ENCODE measurements at regions not wholly inside any gene's neighbourhood (a gene's known extent, or its start where the extent isn't known, plus 50 kb on each side); places are given as distances from the start of the nearest gene placed in this dataset.

GRCh38 chr5:42013561-42013960, 88.5 kb downstream of the FBXO4 start:
- Mint-ChIP-seq H3K9me3 (no peaks in the 10 kb centered on the region), H3K36me3 (no peaks in the 10 kb centered on the region)
- no peak overlapping the region for H3K27ac ChIP-seq

GRCh38 chr5:42015254-42015653, 90.2 kb downstream of the FBXO4 start:
- Histone ChIP-seq H3K36me3 (no peaks in the 10 kb centered on the region), H3K27ac (no peak overlapping the region), H3K27me3 (no peaks in the 10 kb centered on the region), H3K79me2 (ENCODE audit: low read depth) (no peaks in the 10 kb centered on the region), H3F3A (ENCODE audit: low read depth) (no peaks in the 10 kb centered on the region), H2AFZ (replicated peaks) (no peak overlapping the region), H3K9ac (no peak overlapping the region), H3K4me3 (no peak overlapping the region), H3K9me3 (ENCODE audit: low read depth) (no peaks in the 10 kb centered on the region), H4K20me1 (ENCODE audit: low read depth) (no peaks in the 10 kb centered on the region), H3K4me1 (no peaks in the 10 kb centered on the region), H3K4me2 (no peak overlapping the region)
- no peak for TF ChIP-seq EZH2phosphoT487 (IDR thresholded peaks at IDR 0.05)
- TF ChIP-seq EZH2 (IDR thresholded peaks at IDR 0.05), result no peak
- TF ChIP-seq CTCF (IDR thresholded peaks at IDR 0.05), result no peak
- no peaks in the 10 kb centered on the region for H3K4me1 Mint-ChIP-seq
- no peaks in the 10 kb centered on the region for H3K36me3 Mint-ChIP-seq
- H3K9me3 Mint-ChIP-seq, result no peaks in the 10 kb centered on the region
- H3K27me3 Mint-ChIP-seq (ENCODE audit: insufficient read depth, low read depth), result no peaks in the 10 kb centered on the region
- H3K4me3 Mint-ChIP-seq, result no peak overlapping the region
- no peak overlapping the region for H3K27ac Mint-ChIP-seq
- DNase-seq (ENCODE audit: low spot score), result no peak

More at GRCh38 chr5:42013561-42013960, 88.5 kb downstream of the FBXO4 start:
- Mint-ChIP-seq H3K4me1 (no peaks in the 10 kb centered on the region), H3K27me3 (ENCODE audit: insufficient read depth, low read depth) (no peaks in the 10 kb centered on the region), H3K4me3 (no peak overlapping the region), H3K27ac (no peak overlapping the region)
- Histone ChIP-seq H3K4me1 (no peaks in the 10 kb centered on the region), H3K4me2 (no peak overlapping the region), H3F3A (ENCODE audit: low read depth) (no peaks in the 10 kb centered on the region), H2AFZ (replicated peaks) (no peak overlapping the region), H3K9ac (no peak overlapping the region), H3K36me3 (no peaks in the 10 kb centered on the region), H3K9me3 (ENCODE audit: low read depth) (no peaks in the 10 kb centered on the region), H3K27me3 (no peaks in the 10 kb centered on the region), H3K4me3 (no peak overlapping the region), H3K79me2 (ENCODE audit: low read depth) (no peaks in the 10 kb centered on the region), H4K20me1 (ENCODE audit: low read depth) (no peaks in the 10 kb centered on the region)
- DNase-seq (ENCODE audit: low spot score), result no peak
- TF ChIP-seq EZH2phosphoT487 (IDR thresholded peaks at IDR 0.05) (no peak), EZH2 (IDR thresholded peaks at IDR 0.05) (no peak), CTCF (IDR thresholded peaks at IDR 0.05) (no peak)

GRCh38 chr5:42015681-42016080, 90.6 kb downstream of the FBXO4 start:
- Histone ChIP-seq H3K9me3 (ENCODE audit: low read depth) (no peaks in the 10 kb centered on the region), H4K20me1 (ENCODE audit: low read depth) (no peaks in the 10 kb centered on the region), H3K4me3 (no peak overlapping the region), H2AFZ (replicated peaks) (no peak overlapping the region), H3F3A (ENCODE audit: low read depth) (no peaks in the 10 kb centered on the region), H3K4me2 (no peak overlapping the region), H3K9ac (no peak overlapping the region), H3K27me3 (no peaks in the 10 kb centered on the region), H3K27ac (no peak overlapping the region), H3K4me1 (no peaks in the 10 kb centered on the region), H3K36me3 (no peaks in the 10 kb centered on the region), H3K79me2 (ENCODE audit: low read depth) (no peaks in the 10 kb centered on the region)
- TF ChIP-seq EZH2 (IDR thresholded peaks at IDR 0.05) (no peak), CTCF (IDR thresholded peaks at IDR 0.05) (no peak), EZH2phosphoT487 (IDR thresholded peaks at IDR 0.05) (no peak)
- H3K36me3 Mint-ChIP-seq, result no peaks in the 10 kb centered on the region
- H3K27ac Mint-ChIP-seq, result no peak overlapping the region
- no peak for DNase-seq (ENCODE audit: low spot score)
- no peaks in the 10 kb centered on the region for H3K9me3 Mint-ChIP-seq
- no peaks in the 10 kb centered on the region for H3K4me1 Mint-ChIP-seq
- H3K27me3 Mint-ChIP-seq (ENCODE audit: insufficient read depth, low read depth), result no peaks in the 10 kb centered on the region
- no peak overlapping the region for H3K4me3 Mint-ChIP-seq
